GM18508 (cell line): ENCODE measurements at regions not wholly inside any gene's neighbourhood (a gene's known extent, or its start where the extent isn't known, plus 50 kb on each side); places are given as distances from the start of the nearest gene placed in this dataset.
A peak's percentile ranks its signal among the peaks of the same experiment; 100 is the strongest.
"Not testable (repeated sequence)": the region's sequence is repeated elsewhere in the genome, so short reads cannot be mapped to it uniquely, and the experiment has no call there.

Experiments used
- ATAC-seq: cut with Tn5 transposase; IDR thresholded peaks from one replicate; pipeline ENCODE4 v1.9.1; 2021; ENCODE audit warnings: moderate number of reproducible peaks; ENCODE audit not compliant: insufficient read depth, unreplicated experiment

GRCh38 chr5:18393565-18394442 is 759.5 kb downstream of the TAF11L14 start:
- no peak for ATAC-seq

GRCh38 chr5:18394443-18394804 is 760.2 kb downstream of the TAF11L14 start:
- ATAC-seq: no peak

- ATAC-seq: no peak
These were observed 761.2 kb downstream of the TAF11L14 start for GRCh38 chr5:18395126-18396110.

- no peak for ATAC-seq
These were observed 763.1 kb downstream of the TAF11L14 start for GRCh38 chr5:18397371-18397770.

- ATAC-seq: no peak
These were observed 763.6 kb downstream of the TAF11L14 start for GRCh38 chr5:18397891-18398290.

- not testable (repeated sequence) for ATAC-seq
These were observed 765.4 kb downstream of the TAF11L14 start for GRCh38 chr5:18399461-18400327.

- no peak for ATAC-seq
These were observed 768.9 kb downstream of the TAF11L14 start for GRCh38 chr5:18403141-18403540.

GRCh38 chr5:18403941-18404438 is 769.7 kb downstream of the TAF11L14 start:
- no peak for ATAC-seq

GRCh38 chr5:18420711-18421110 is 786.5 kb downstream of the TAF11L14 start:
- no peak for ATAC-seq

GRCh38 chr5:18433336-18433735 is 799.1 kb downstream of the TAF11L14 start:
- no peak for ATAC-seq

- ATAC-seq: no peak
These were observed 803.9 kb downstream of the TAF11L14 start for GRCh38 chr5:18438126-18438525.

- ATAC-seq: no peak
These were observed 821.3 kb downstream of the TAF11L14 start for GRCh38 chr5:18455521-18455920.

GRCh38 chr5:18457255-18457654 is 823.0 kb downstream of the TAF11L14 start:
- no peak for ATAC-seq

GRCh38 chr5:18461766-18462165 is 827.5 kb downstream of the TAF11L14 start:
- ATAC-seq: no peak

GRCh38 chr5:18465833-18466681 is 831.8 kb downstream of the TAF11L14 start:
- peak; percentile 83 for ATAC-seq

GRCh38 chr5:18466731-18467130 is 832.5 kb downstream of the TAF11L14 start:
- no peak for ATAC-seq

- ATAC-seq: not testable (repeated sequence)
These were observed 837.5 kb downstream of the TAF11L14 start for GRCh38 chr5:18471791-18472190.

GRCh38 chr5:18483451-18483850 is 849.2 kb downstream of the TAF11L14 start:
- no peak for ATAC-seq

GRCh38 chr5:18487928-18488480 is 853.7 kb downstream of the TAF11L14 start:
- ATAC-seq: no peak
